OCI-LY1 (cell line): ENCODE measurements at regions not wholly inside any gene's neighbourhood (a gene's known extent, or its start where the extent isn't known, plus 50 kb on each side); places are given as distances from the start of the nearest gene placed in this dataset.

ENCODE experiments used
- H2AFZ ChIP-seq: fragments of 200-600 bp; sonication (generic), shearing (Covaris generic); 2 replicates; pipeline ENCODE4 v1.6.0; 2014; ENCODE audit warnings: antibody characterized with exemption, mild to moderate bottlenecking, low read length
- H3F3A ChIP-seq: fragments of 200-600 bp; sonication (generic), shearing (Covaris generic); 2 replicates; pipeline ENCODE4 v1.6.0; 2014; ENCODE audit warnings: mild to moderate bottlenecking, antibody characterized with exemption, low read length, moderate library complexity; ENCODE audit not compliant: insufficient read depth
- H3K27ac ChIP-seq: fragments of 200-600 bp; sonication (generic); 2 replicates; pipeline ENCODE4 v1.5.1; 2014; ENCODE audit warnings: low read length, mixed run types, mild to moderate bottlenecking, low read depth; ENCODE audit not compliant: poor library complexity, severe bottlenecking
- H3K27me3 ChIP-seq: fragments of 200-600 bp; sonication (generic); 2 replicates; pipeline ENCODE4 v1.6.0; 2014; ENCODE audit warnings: antibody characterized with exemption, mild to moderate bottlenecking, low read length, moderate library complexity; ENCODE audit not compliant: insufficient read depth
- H3K36me3 ChIP-seq: fragments of 200-600 bp; sonication (generic); 2 replicates; pipeline ENCODE4 v1.6.1; 2014; ENCODE audit warnings: mild to moderate bottlenecking, antibody characterized with exemption, low read length, moderate library complexity, mixed read lengths; ENCODE audit not compliant: insufficient read depth
- H3K4me1 ChIP-seq: fragments of 200-600 bp; sonication (generic); 2 replicates; pipeline ENCODE4 v1.5.1; 2014; ENCODE audit warnings: mild to moderate bottlenecking, low read length, moderate library complexity; ENCODE audit not compliant: insufficient read depth, severe bottlenecking
- H3K4me2 ChIP-seq: fragments of 200-600 bp; sonication (generic), shearing (Covaris generic); 2 replicates; pipeline ENCODE4 v1.6.1; 2014; ENCODE audit warnings: low read length
- H3K4me3 ChIP-seq: fragments of 200-600 bp; sonication (generic); 2 replicates; pipeline ENCODE4 v1.5.1; 2014; ENCODE audit warnings: low read length, low read depth, mild to moderate bottlenecking, mixed read lengths; ENCODE audit not compliant: poor library complexity, severe bottlenecking
- H3K79me2 ChIP-seq: fragments of 200-600 bp; shearing (Covaris generic); 2 replicates; pipeline ENCODE4 v1.6.1; 2016; ENCODE audit warnings: mixed run types, low read length, mixed read lengths; ENCODE audit not compliant: insufficient read depth
- H3K9ac ChIP-seq: fragments of 200-600 bp; sonication (generic), shearing (Covaris generic); 2 replicates; pipeline ENCODE4 v1.6.1; 2014; ENCODE audit warnings: mild to moderate bottlenecking, low read length, mixed read lengths
- H3K9me2 ChIP-seq: fragments of 200-600 bp; sonication (generic), shearing (Covaris generic); 2 replicates; pipeline ENCODE4 v1.6.1; 2014; ENCODE audit warnings: low read depth, mild to moderate bottlenecking, low read length, mixed read lengths
- H3K9me3 ChIP-seq: fragments of 200-600 bp; shearing (Covaris generic); 2 replicates; pipeline ENCODE4 v1.6.1; 2014; ENCODE audit warnings: low read length, mixed read lengths
- H4K20me1 ChIP-seq: fragments of 200-600 bp; sonication (generic), shearing (Covaris generic); 2 replicates; pipeline ENCODE4 v1.6.0; 2016; ENCODE audit warnings: mild to moderate bottlenecking, low read length; ENCODE audit not compliant: insufficient read depth
- CTCF ChIP-seq: fragments of 200-600 bp; sonication (generic), shearing (Covaris generic); IDR thresholded peaks from 2 replicates; pipeline ENCODE4 v1.5.1; 2017; ENCODE audit warnings: mild to moderate bottlenecking, antibody characterized with exemption, low read length, moderate library complexity, mixed read lengths
- EZH2 ChIP-seq: fragments of 200-600 bp; sonication (generic), shearing (Covaris generic); IDR thresholded peaks from 2 replicates; pipeline ENCODE4 v1.8.0; 2017; ENCODE audit warnings: borderline replicate concordance, mixed run types, mild to moderate bottlenecking, antibody characterized with exemption, low read length, moderate library complexity, mixed read lengths

- Histone ChIP-seq H2AFZ (no peak overlapping the region), H3K4me2 (no peak overlapping the region), H3K4me3 (no peak overlapping the region), H3K4me1 (no peaks in the 10 kb centered on the region), H4K20me1 (no peaks in the 10 kb centered on the region), H3K27ac (no peak overlapping the region), H3F3A (no peaks in the 10 kb centered on the region), H3K36me3 (no peaks in the 10 kb centered on the region), H3K79me2 (no peaks in the 10 kb centered on the region), H3K9me2 (no peaks in the 10 kb centered on the region), H3K9ac (no peak overlapping the region), H3K9me3 (no peaks in the 10 kb centered on the region), H3K27me3 (no peaks in the 10 kb centered on the region)
- TF ChIP-seq EZH2 (no peak), CTCF (no peak)
Observed at GRCh38 chr7:16189026-16189715, 232.2 kb downstream of the CRPPA start.

GRCh38 chr7:16187131-16187530 lies 234.2 kb downstream of the CRPPA start:
- no peak overlapping the region for H3K4me2 ChIP-seq
- no peak overlapping the region for H3K4me3 ChIP-seq
- H2AFZ ChIP-seq: no peak overlapping the region
- H3F3A ChIP-seq: no peaks in the 10 kb centered on the region
- H3K9ac ChIP-seq: no peak overlapping the region
- no peaks in the 10 kb centered on the region for H3K79me2 ChIP-seq
- TF ChIP-seq EZH2 (no peak), CTCF (no peak)
- H3K27me3 ChIP-seq: no peaks in the 10 kb centered on the region
- H3K36me3 ChIP-seq: no peaks in the 10 kb centered on the region
- H3K4me1 ChIP-seq: no peaks in the 10 kb centered on the region
- no peaks in the 10 kb centered on the region for H3K9me2 ChIP-seq
- H3K9me3 ChIP-seq: no peaks in the 10 kb centered on the region
- H3K27ac ChIP-seq: no peak overlapping the region
- no peaks in the 10 kb centered on the region for H4K20me1 ChIP-seq

GRCh38 chr7:16178585-16178984 lies 242.8 kb downstream of the CRPPA start:
- Histone ChIP-seq H3F3A (no peaks in the 10 kb centered on the region), H3K9ac (no peak overlapping the region), H3K4me1 (no peaks in the 10 kb centered on the region), H3K4me2 (no peak overlapping the region), H4K20me1 (no peaks in the 10 kb centered on the region), H3K27me3 (no peaks in the 10 kb centered on the region), H2AFZ (no peak overlapping the region), H3K9me3 (no peaks in the 10 kb centered on the region), H3K9me2 (no peaks in the 10 kb centered on the region), H3K27ac (no peak overlapping the region), H3K4me3 (no peak overlapping the region), H3K36me3 (no peaks in the 10 kb centered on the region), H3K79me2 (no peaks in the 10 kb centered on the region)
- no peak for TF ChIP-seq CTCF
- no peak for TF ChIP-seq EZH2
